H1 (cell line): ENCODE measurements at regions not wholly inside any gene's neighbourhood (a gene's known extent, or its start where the extent isn't known, plus 50 kb on each side); places are given as distances from the start of the nearest gene placed in this dataset.

Experiments used
- CTCF ChIA-PET: fragments of 300-600 bp; sonication (Branson Sonifier 250); formaldehyde crosslinking; loops from one replicate; lab custom pipeline; 2021; ENCODE audit not compliant: partially characterized antibody; lab: Charles Lee
- POLR2A ChIA-PET: fragments of 300-600 bp; sonication (Branson Sonifier 250); formaldehyde crosslinking; loops from one replicate; lab custom pipeline; 2021; ENCODE audit warnings: inconsistent platforms; ENCODE audit not compliant: partially characterized antibody; lab: Charles Lee
- DNase-seq, 2 experiments: peaks; one replicate each; pipeline versions ENCODE4 v3.0.0 to v3.0.0-alpha.2; 2010 to 2022; ENCODE audit warnings: low spot score in 2 of 2, low read depth in 1 of 2, mixed read lengths in 1 of 2
- FAIRE-seq: peaks from 2 replicates; lab custom pipeline; 2011; peaks lifted over from hg19 to GRCh38; lab: Jason Lieb, UNC
- H2AFZ ChIP-seq: 2 replicates; pipeline ENCODE4 v1.8.1; 2012; ENCODE audit warnings: low read length, inconsistent platforms
- H2AK5ac ChIP-seq: 2 replicates; pipeline ENCODE4 v1.6.1; 2013; ENCODE audit warnings: low read depth, low read length
- H2BK120ac ChIP-seq: replicated peaks from 2 replicates; pipeline ENCODE3; 2013; ENCODE audit warnings: low read depth, low read length, inconsistent platforms
- H2BK12ac ChIP-seq: 2 replicates; pipeline ENCODE4 v1.6.1; 2013; ENCODE audit warnings: low read depth, low read length
- H2BK15ac ChIP-seq: 2 replicates; pipeline ENCODE4 v1.6.1; 2013; ENCODE audit warnings: low read length
- H2BK20ac ChIP-seq: 2 replicates; pipeline ENCODE4 v1.6.1; 2013; ENCODE audit warnings: low read length
- H2BK5ac ChIP-seq: 2 replicates; pipeline ENCODE4 v1.6.1; 2013; ENCODE audit warnings: low read depth, low read length
- H3K14ac ChIP-seq: 2 replicates; pipeline ENCODE4 v1.6.1; 2013; ENCODE audit warnings: inconsistent platforms; ENCODE audit not compliant: insufficient read length
- H3K18ac ChIP-seq: 2 replicates; pipeline ENCODE4 v1.6.1; 2013; ENCODE audit warnings: low read length; ENCODE audit errors: extremely low read depth
- H3K23ac ChIP-seq: 2 replicates; pipeline ENCODE4 v1.6.1; 2013; ENCODE audit warnings: inconsistent platforms; ENCODE audit not compliant: insufficient read length
- H3K23me2 ChIP-seq: 2 replicates; pipeline ENCODE4 v1.6.1; 2013; ENCODE audit warnings: low read depth, low read length
- H3K27ac ChIP-seq: 2 replicates; pipeline ENCODE4 v1.6.1; 2011; ENCODE audit warnings: low read depth, low read length, inconsistent platforms
- H3K27me3 ChIP-seq, 4 experiments: replicated peaks in 1 of 4; 1 replicate in 1 of 4; 2 replicates in 3 of 4; pipeline versions ENCODE4 v1.6.1 to v1.8.1; 2011 to 2013; ENCODE audit warnings: low read length in 3 of 4, mild to moderate bottlenecking in 3 of 4, inconsistent platforms in 2 of 4, mixed read lengths in 2 of 4, moderate library complexity in 1 of 4; ENCODE audit not compliant: control insufficient read depth in 3 of 4, insufficient read depth in 3 of 4; ENCODE audit errors: extremely low read depth in 1 of 4
- H3K36me3 ChIP-seq, 4 experiments: 2 replicates each; pipeline versions ENCODE4 v1.6.1 to v1.8.1; 2011 to 2013; ENCODE audit warnings: mild to moderate bottlenecking in 4 of 4, low read length in 3 of 4, moderate library complexity in 2 of 4, control low read depth in 1 of 4, inconsistent platforms in 1 of 4; ENCODE audit not compliant: insufficient read depth in 4 of 4, control insufficient read depth in 2 of 4
- H3K4ac ChIP-seq: replicated peaks from 2 replicates; pipeline ENCODE3; 2013; ENCODE audit warnings: low read length, low read depth, mixed read lengths, inconsistent platforms; ENCODE audit not compliant: insufficient read length
- H3K4me1 ChIP-seq, 4 experiments: replicated peaks in 1 of 4; 1 replicate in 1 of 4; 2 replicates in 3 of 4; pipeline versions ENCODE4 v1.6.1 to v1.8.1; 2011 to 2013; ENCODE audit warnings: low read length in 3 of 4, inconsistent platforms in 2 of 4, mixed read lengths in 1 of 4; ENCODE audit not compliant: insufficient read depth in 4 of 4, control insufficient read depth in 3 of 4
- H3K4me2 ChIP-seq, 2 experiments: 2 replicates each; pipeline versions ENCODE4 v1.6.1 to v1.8.1; 2011 to 2013; ENCODE audit warnings: low read depth in 2 of 2, low read length in 2 of 2, control low read depth in 1 of 2, inconsistent platforms in 1 of 2, mild to moderate bottlenecking in 1 of 2; ENCODE audit not compliant: insufficient read depth in 1 of 2
- H3K4me3 ChIP-seq, 4 experiments: fragments of 200-600, 300-600 bp in 1 of 4; sonication (generic), shearing (Covaris generic), sonication (Bioruptor Twin) in 1 of 4; 2 replicates each; pipeline versions ENCODE4 v1.5.1 to v1.8.1; 2011 to 2016; ENCODE audit warnings: low read length in 4 of 4, low read depth in 3 of 4, control low read depth in 2 of 4, inconsistent platforms in 2 of 4, mild to moderate bottlenecking in 2 of 4, mixed read lengths in 1 of 4, moderate library complexity in 1 of 4; ENCODE audit not compliant: insufficient read depth in 2 of 4; ENCODE audit errors: extremely low read depth in 1 of 4
- H3K56ac ChIP-seq: replicated peaks from 2 replicates; pipeline ENCODE3; 2013; ENCODE audit warnings: low read depth, mild to moderate bottlenecking, mixed read lengths, low read length, inconsistent platforms; ENCODE audit not compliant: insufficient read length
- H3K79me1 ChIP-seq: 2 replicates; pipeline ENCODE4 v1.6.1; 2013; ENCODE audit warnings: low read depth, low read length, control low read depth
- H3K79me2 ChIP-seq, 2 experiments: 2 replicates each; pipeline versions ENCODE4 v1.6.1 to v1.8.1; 2012 to 2013; ENCODE audit warnings: low read length in 2 of 2, mild to moderate bottlenecking in 2 of 2, inconsistent platforms in 1 of 2; ENCODE audit not compliant: insufficient read depth in 2 of 2, control insufficient read depth in 1 of 2
- H3K9ac ChIP-seq, 4 experiments: replicated peaks in 1 of 4; 1 replicate in 1 of 4; 2 replicates in 3 of 4; pipeline versions ENCODE4 v1.6.1 to v1.8.1; 2011 to 2013; ENCODE audit warnings: low read depth in 3 of 4, low read length in 3 of 4, control low read depth in 2 of 4, mild to moderate bottlenecking in 2 of 4, moderate library complexity in 2 of 4, inconsistent platforms in 1 of 4; ENCODE audit errors: extremely low read depth in 1 of 4
- H3K9me3 ChIP-seq, 2 experiments: 2 replicates each; pipeline versions ENCODE4 v1.6.1 to v1.8.1; 2012 to 2013; ENCODE audit warnings: mild to moderate bottlenecking in 2 of 2, moderate library complexity in 2 of 2, control low read depth in 1 of 2, inconsistent platforms in 1 of 2, low read depth in 1 of 2, low read length in 1 of 2, mixed read lengths in 1 of 2; ENCODE audit not compliant: insufficient read depth in 2 of 2
- H4K20me1 ChIP-seq, 2 experiments: replicated peaks in 1 of 2; 2 replicates each; pipeline versions ENCODE3 to v1.8.1; 2011 to 2013; ENCODE audit warnings: inconsistent platforms in 2 of 2, low read length in 2 of 2, mild to moderate bottlenecking in 1 of 2; ENCODE audit not compliant: insufficient read depth in 2 of 2, control insufficient read depth in 1 of 2
- H4K5ac ChIP-seq: 2 replicates; pipeline ENCODE4 v1.6.1; 2013; ENCODE audit warnings: low read length, low read depth, mixed read lengths, inconsistent platforms; ENCODE audit not compliant: insufficient read length
- H4K8ac ChIP-seq: 2 replicates; pipeline ENCODE4 v1.8.0; 2013; ENCODE audit warnings: mild to moderate bottlenecking, moderate library complexity, low read length, inconsistent platforms; ENCODE audit not compliant: insufficient read depth; ENCODE audit errors: extremely low read depth
- H4K91ac ChIP-seq: replicated peaks from 2 replicates; pipeline ENCODE3; 2013; ENCODE audit warnings: low read length, mixed read lengths, inconsistent platforms; ENCODE audit not compliant: insufficient read length
- ASH2L ChIP-seq: fragments of 200-600, 300-600 bp; sonication (generic); IDR thresholded peaks from one replicate; pipeline ENCODE4 v1.7.1; 2017; ENCODE audit warnings: low read length
- CEBPB ChIP-seq: IDR thresholded peaks from 2 replicates; pipeline ENCODE4 v1.6.1; 2012; ENCODE audit warnings: low read depth, low read length
- CTBP2 ChIP-seq: IDR thresholded peaks from 2 replicates; pipeline ENCODE4 v1.7.0; 2011; ENCODE audit warnings: borderline replicate concordance, mild to moderate bottlenecking, moderate library complexity, mixed read lengths, low read length; ENCODE audit not compliant: insufficient read depth, insufficient read length
- FOSL1 ChIP-seq: IDR thresholded peaks from 2 replicates; pipeline ENCODE4 v1.6.1; 2011; ENCODE audit warnings: mild to moderate bottlenecking, low read depth, low read length, moderate library complexity; ENCODE audit not compliant: insufficient read depth
- JUN ChIP-seq: IDR thresholded peaks from 2 replicates; pipeline ENCODE4 v1.6.1; 2011; ENCODE audit warnings: low read depth, mild to moderate bottlenecking, improper control_type of control experiment, low read length
- RBBP5 ChIP-seq: IDR thresholded peaks from 2 replicates; pipeline ENCODE4 v1.7.1; 2012; ENCODE audit warnings: low read depth, mild to moderate bottlenecking, inconsistent platforms, low read length, moderate library complexity, borderline replicate concordance
- RFX5 ChIP-seq: IDR thresholded peaks from 2 replicates; pipeline ENCODE4 v1.6.1; 2011; ENCODE audit warnings: low read depth, low read length, improper control_type of control experiment, borderline replicate concordance
- YY1 ChIP-seq: IDR thresholded peaks from 2 replicates; pipeline ENCODE4 v1.6.1; 2011; ENCODE audit warnings: low read depth, mild to moderate bottlenecking, low read length
- WGBS, 2 experiments: shearing (Covaris generic) in 1 of 2; methylation state at CpG; one replicate each; pipeline versions ENCODE4 v1.1.6 to v1.1.7; 2013 to 2015; ENCODE audit warnings: low lambda C conversion rate in 2 of 2, mixed read lengths in 2 of 2, inconsistent platforms in 1 of 2, low coverage in 1 of 2, missing lambda C conversion rate in 1 of 2; ENCODE audit not compliant: insufficient replicate concordance in 2 of 2, insufficient coverage in 1 of 2, insufficient read length in 1 of 2; ENCODE audit errors: extremely low coverage in 1 of 2, missing lambda C conversion rate in 1 of 2; 5-methylcytosine and 5-hydroxymethylcytosine counted together

DNA sequence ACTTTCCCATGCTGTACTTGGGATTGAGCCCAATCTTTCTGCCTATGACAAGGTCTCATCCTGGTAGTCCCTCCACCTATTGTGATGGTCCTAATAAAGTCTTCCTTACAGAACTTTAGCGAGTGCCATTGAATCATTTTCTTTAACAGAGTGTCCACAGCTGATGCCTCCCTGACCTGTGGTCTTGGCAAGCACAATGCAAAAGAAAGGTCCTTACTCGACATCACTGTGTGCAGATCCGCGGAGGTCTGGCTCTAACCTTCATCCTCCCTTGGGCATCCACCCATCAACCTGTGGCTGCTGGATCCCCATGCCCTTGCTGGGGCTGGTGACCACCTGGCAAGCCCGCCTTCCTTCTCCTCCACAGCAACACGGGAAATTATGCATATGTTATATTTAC, 1203.9 kb downstream of the TBC1D22A start:
- H3K23me2 ChIP-seq: no peaks in the 10 kb centered on the region; the same call in 1 of the 2 replicates
- no peak overlapping the region for H3K14ac ChIP-seq
- H2BK15ac ChIP-seq: no peak overlapping the region
- FAIRE-seq (no peak), DNase-seq (no peak)
- no peak overlapping the region for H3K27ac ChIP-seq
- H3K9ac ChIP-seq: no peak overlapping the region
- no peak overlapping the region for H2BK5ac ChIP-seq
- no peak overlapping the region for H2BK12ac ChIP-seq
- H4K20me1 ChIP-seq: no peaks in the 10 kb centered on the region
- no peak overlapping the region for H4K5ac ChIP-seq
- no peak overlapping the region for H4K91ac ChIP-seq
- no peak overlapping the region for H2AK5ac ChIP-seq
- H3K9me3 ChIP-seq: peaks cover 30 to 54% of the 10 kb centered on the region in 2 experiments; a peak in 3 of 4 replicates
- ChIA-PET POLR2A (no interaction called here), CTCF (no interaction called here)
- no peak overlapping the region for H3K4me3 ChIP-seq
- H3K79me1 ChIP-seq: no peaks in the 10 kb centered on the region
- no peak overlapping the region for H3K56ac ChIP-seq
- no peak overlapping the region for H3K4me2 ChIP-seq
- H2BK20ac ChIP-seq: no peak overlapping the region
- H3K18ac ChIP-seq: no peak overlapping the region
- no peak overlapping the region for H2AFZ ChIP-seq
- no peak overlapping the region for H3K4ac ChIP-seq
- no peak overlapping the region for H3K23ac ChIP-seq
- H4K8ac ChIP-seq: no peak overlapping the region; the same call in 1 of the 2 replicates
- no peaks in the 10 kb centered on the region for H3K79me2 ChIP-seq
- H3K36me3 ChIP-seq: peaks cover 0 to 3% (median 0%) of the 10 kb centered on the region in 4 experiments; a peak in 1 of 8 replicates
- H3K27me3 ChIP-seq: no peaks in the 10 kb centered on the region
- H3K4me1 ChIP-seq: no peaks in the 10 kb centered on the region
- no peak overlapping the region for H2BK120ac ChIP-seq
- WGBS, 2 experiments: 91% methylated on average over 6 of the region's 6 CpGs; no CpG with 5 or more reads in 1 of the 2 experiments
- TF ChIP-seq JUN (no peak), RBBP5 (no peak), CTBP2 (no peak), CEBPB (no peak), ASH2L (no peak), YY1 (no peak), FOSL1 (no peak), RFX5 (no peak)
